COR-L47 (cell line): ENCODE measurements at regions not wholly inside any gene's neighbourhood (a gene's known extent, or its start where the extent isn't known, plus 50 kb on each side); places are given as distances from the start of the nearest gene placed in this dataset.

Experiments used
- DNase-seq: peaks from one replicate; lab custom pipeline; 2025; lab: John Stamatoyannopoulos, UW

DNA sequence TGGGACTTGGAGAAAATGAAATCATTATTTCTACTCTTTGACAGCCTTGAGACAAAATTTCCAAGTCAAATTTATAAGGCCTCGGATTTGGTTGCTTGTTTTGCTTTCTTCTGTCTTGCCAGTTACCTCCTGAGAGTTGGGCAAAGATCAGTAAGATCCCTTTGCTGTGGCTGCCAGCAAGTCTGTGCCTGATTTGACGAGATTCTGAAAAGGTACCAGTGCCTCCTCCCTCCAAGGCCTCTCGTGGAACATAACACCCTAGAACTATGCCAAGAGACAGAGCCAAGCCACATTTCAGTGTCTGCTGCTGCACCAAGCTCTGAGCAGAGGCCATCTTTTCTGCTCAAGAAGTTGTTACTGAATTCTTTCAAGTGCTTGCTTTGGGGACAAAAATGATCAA, 61.0 kb downstream of the GTPBP8 start:
- DNase-seq, result no peak

DNA sequence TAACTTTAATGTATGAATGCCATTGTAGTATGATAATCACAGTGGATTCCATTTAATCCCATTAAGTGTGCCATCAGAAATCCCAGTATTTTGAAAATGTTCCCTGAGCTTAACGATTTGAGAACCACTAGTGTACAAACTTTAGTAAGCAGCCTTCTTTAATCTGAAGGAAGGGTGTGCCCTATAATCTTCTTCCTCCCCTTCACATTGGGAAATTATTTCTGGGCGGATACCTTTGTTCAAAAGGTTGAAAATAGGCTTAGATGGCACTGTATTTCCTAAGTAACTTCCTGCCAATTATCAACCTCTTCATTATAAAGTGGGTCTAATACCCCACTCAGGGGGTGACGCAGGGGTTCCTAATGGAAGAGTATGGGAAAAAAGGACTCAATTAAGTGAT, 62.4 kb downstream of the GTPBP8 start:
- no peak for DNase-seq

- no peak for DNase-seq
These were observed 63.8 kb downstream of the GTPBP8 start for GRCh38 chr3:113054552-113054951.

DNA sequence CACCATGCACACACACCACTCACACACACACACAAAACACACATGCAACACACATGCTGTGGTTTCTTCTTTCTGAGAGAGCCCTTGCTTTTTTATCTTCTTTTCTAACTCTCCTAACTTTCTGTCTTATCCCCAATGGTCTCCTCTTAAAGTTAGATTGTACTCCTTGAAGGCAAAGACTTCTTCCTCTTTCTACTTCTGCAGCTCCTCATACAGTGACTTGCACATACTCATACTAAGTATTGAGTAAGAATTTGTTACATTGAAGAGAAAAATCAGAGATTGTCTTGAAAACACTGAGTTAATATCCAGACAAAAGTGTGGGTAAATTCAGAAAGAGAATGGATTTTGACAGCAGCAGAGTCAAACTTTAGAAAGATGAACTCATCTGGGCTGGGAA, 64.4 kb downstream of the GTPBP8 start:
- no peak for DNase-seq

DNA sequence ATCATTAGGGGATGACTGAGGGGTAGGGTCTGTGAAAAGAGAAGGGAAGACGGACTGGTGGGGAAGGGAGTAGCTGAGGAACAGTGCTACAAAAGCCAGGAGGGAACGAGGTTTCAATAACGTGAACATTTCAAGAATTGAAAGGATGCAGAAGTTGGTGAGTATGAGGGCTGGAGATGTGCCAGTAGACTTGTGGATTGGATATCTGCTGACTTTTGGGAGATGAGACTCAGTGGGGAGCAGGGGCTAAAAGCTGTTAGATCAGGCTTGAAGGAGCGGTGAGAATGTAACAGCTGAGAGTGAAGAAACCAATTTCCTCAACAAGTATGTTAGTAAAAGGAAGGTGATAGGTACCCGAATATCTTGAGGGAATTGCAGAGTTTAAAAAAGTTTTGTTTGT, 65.2 kb downstream of the GTPBP8 start:
- DNase-seq, result no peak

- DNase-seq, result no peak
These were observed 66.3 kb downstream of the GTPBP8 start for GRCh38 chr3:113057117-113057516.

DNA sequence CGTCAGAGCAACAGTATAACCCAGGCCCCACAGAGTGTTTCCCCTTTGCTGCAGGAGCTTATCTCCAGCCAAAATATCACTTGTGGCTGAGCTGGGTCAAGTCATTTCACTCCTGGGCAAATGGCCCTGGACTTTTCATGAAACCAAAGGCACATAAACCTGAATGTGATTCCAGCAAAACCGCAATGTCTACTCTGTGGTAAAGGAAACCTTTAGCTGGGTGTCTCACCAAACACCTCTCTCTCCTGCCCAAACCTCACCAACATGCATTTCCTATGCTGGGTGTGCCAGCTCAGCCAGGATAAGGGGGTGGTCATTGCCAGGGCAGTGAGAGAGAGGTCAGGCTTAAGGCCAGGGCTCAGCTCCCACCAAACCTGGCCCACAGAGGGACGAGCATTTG, 67.4 kb downstream of the GTPBP8 start:
- no peak for DNase-seq

GRCh38 chr3:113062705-113063104, 71.9 kb downstream of the GTPBP8 start:
- DNase-seq, result no peak

DNA sequence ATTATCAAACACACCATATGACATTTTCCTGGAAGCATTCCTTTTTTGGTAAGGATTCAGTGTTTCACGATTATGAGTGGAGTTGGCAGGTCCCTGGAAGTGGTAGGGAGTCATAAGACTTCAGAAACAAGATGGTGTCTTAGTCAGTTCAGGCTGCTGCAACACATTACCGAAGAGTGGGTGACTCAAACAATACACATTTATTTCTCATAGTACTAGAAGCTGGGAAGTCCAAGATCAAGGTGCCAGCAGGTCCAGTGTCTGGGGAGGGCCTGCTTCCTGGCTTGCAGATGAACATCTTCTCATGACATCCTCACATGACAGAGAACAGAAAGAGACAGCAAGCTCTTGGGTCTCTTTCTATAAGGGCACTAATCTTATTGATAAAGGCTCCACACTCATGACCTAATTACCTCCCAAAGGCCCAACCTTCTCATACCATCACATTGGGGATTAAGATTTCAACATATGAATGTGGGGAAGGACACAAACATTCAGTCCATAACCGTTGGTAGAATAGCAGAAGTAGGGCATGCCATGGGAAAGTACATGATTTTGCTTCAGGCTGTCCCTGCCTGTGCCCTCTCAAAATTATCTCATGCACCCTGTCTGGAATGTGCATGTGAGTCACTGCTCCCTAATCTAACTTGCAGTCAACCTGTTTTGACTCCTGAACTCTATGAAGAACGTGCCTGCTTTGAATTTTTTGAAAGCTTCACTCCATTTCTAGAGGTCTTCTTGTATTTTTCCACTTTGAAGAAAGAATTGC, 72.5 kb downstream of the GTPBP8 start:
- DNase-seq, result no peak

DNA sequence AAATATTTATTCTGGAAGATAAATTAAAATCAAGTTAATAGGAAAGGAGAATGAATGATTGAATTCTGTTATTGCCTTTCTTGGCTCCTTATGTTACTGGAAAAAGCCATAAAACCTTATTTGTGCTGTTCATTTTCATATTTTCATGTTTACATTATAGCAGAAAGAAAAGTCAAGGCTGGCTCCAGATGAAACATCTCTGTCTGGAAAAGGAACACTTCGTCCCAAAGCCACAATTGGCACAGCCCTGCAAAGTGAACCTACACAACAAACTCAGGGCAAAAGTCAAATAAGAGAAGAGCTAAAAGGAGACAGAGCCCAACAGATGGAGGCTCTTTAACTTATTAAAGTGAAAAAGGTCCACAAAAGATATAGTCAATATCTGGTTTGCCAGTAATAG, 73.4 kb downstream of the GTPBP8 start:
- DNase-seq, result no peak

DNA sequence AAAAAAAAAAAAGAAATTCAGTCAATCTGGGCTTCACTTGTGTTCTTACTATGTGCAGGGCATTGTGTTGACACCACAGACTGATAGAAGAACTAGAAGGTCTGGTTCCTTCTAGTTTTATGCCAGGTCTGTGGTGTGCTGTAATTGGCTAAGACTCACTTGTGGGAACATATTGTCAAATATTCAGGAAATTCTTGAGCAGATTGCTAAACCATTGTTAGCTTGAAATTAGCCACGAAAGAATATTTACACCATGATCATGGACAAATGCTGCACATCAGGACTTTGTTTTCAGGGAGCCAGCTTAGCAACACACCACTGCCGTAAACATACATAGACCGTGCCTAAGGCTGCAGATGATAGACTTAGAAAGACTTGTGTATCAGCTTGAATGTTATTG, 74.6 kb downstream of the GTPBP8 start:
- DNase-seq, result no peak

GRCh38 chr3:113070072-113070640, 79.4 kb downstream of the GTPBP8 start:
- no peak for DNase-seq

DNA sequence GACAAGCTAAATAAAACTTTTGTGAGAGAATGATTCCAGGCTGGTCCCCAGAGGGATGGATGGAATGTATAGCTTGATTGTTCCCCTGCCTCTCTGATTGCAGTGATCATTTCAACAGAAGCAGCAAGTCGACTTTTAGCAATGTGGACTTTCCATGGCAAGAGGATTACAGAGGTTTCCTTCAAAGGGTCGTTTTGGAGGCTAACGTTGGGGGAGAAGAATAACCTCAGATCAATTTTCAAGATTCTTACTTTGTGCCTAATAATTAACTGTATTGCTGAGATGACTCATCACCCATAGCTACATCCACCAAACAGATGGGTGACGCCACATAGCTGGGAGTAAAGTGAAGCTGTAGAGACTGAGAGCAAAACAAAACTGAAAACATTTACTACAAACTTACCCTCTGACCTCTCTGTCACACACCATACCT, 79.9 kb downstream of the GTPBP8 start:
- DNase-seq, result no peak

- no peak for DNase-seq
These were observed 84.8 kb downstream of the GTPBP8 start for GRCh38 chr3:113075588-113075987.

- no peak for DNase-seq
These were observed 88.6 kb downstream of the GTPBP8 start for GRCh38 chr3:113079218-113079961.

DNA sequence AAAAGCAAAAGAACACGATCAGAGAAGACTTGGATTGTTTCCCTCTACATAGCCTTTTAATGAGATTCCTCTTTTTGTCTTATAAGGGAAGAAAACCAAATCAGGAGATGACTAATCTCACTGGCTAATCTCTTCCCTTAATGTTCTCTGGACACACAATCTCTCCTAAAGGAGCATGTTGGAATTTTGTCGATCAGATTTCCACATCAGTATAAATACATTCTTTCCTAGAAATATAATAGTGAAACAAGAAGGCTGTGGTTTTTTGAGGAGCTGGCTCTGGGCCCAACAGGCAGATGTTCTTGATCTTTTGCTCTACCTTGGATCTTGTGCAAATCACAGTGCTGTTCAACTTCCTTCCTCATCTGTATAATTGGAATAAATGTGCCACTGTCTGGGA, 94.0 kb downstream of the GTPBP8 start:
- no peak for DNase-seq

DNA sequence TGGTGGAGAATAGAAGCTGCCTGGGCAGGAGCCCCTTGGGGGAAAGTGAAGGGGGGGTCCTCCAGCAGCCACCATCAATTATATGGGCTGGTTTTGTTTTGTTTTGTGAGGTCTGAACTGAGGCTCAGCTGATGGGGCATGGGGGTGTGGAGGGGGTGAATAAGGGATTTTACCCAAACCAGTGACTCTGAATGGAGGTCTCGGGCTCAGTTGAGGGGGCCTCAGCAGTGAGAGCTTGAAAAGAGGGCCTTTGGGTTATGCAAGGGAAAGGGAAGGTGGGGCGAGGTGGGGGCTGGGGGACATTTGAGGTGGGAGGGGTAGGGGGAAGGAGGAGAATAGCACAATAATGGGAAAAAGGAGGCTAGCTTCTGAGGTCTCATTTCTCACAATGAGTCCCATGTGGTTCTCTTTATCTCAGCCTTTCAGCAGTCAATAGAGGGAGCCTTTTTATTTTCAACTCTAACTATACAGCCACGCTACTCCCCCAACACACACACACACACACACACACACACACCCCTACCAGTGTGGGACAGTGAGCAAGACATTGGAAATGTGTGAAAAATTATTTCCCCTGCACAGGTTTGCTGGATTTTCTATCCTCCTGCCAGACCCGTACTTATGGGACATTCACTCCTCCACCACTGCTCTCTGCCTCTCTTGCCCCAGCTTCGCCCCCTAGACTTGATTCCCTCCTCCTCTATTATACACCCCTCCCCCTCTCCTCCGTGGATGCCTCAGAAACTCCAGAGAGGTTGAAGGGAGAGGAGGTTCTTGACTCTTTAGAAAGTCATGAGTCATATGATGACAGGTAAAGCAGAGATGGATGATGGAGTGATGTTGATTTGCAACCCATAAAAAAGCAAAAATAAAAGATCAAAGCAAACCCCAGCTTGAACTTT, 96.0 kb downstream of the GTPBP8 start:
- DNase-seq, result no peak

DNA sequence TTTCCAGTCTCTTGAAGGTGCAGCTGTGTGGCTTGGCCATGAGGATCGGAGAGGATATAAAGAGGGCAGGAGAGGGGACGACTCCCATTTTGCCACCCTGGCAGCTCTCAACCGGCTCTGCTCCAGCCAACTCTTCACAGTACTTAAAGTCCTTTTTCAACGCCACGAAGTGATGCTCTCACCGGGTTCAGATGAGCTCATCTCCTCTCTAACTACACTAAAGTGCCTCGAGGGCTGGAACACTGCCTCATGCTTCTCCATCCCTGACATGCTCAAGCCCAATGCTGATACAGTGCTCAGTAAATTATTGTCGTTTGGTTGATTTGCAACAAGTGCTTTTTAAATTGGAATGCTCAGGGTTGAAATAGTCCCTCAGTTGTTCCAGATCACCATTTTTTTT, 97.8 kb downstream of the GTPBP8 start:
- DNase-seq, result no peak

DNA sequence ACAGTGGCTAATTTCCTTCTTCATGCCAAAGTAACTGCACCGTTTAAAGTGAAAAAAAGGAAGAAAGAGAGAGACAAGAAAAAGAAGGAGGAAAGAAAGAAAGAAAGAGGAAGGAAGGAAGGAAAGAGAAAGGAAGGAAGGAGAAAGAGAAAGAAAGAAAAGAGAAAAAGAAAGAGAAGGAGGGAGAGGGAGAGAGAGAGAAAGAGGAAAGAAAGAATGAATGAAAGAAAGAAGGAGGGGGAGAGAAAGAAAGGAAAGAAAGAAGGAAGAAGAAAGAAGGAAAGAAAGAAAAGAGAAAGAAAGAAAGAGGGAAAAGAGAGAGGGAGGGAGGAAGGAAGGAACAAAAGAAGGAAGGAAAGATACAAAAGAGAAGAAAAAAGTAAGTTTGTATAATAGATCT, 100.6 kb downstream of the GTPBP8 start:
- no peak for DNase-seq

- no peak for DNase-seq
These were observed 102.0 kb downstream of the GTPBP8 start for GRCh38 chr3:113092746-113093145.

GRCh38 chr3:113094337-113095221, 103.8 kb downstream of the GTPBP8 start:
- DNase-seq, result no peak
